ENCODE measurements at regions not wholly inside any gene's neighbourhood (a gene's known extent, or its start where the extent isn't known, plus 50 kb on each side); places are given as distances from the start of the nearest gene placed in this dataset.

DNA sequence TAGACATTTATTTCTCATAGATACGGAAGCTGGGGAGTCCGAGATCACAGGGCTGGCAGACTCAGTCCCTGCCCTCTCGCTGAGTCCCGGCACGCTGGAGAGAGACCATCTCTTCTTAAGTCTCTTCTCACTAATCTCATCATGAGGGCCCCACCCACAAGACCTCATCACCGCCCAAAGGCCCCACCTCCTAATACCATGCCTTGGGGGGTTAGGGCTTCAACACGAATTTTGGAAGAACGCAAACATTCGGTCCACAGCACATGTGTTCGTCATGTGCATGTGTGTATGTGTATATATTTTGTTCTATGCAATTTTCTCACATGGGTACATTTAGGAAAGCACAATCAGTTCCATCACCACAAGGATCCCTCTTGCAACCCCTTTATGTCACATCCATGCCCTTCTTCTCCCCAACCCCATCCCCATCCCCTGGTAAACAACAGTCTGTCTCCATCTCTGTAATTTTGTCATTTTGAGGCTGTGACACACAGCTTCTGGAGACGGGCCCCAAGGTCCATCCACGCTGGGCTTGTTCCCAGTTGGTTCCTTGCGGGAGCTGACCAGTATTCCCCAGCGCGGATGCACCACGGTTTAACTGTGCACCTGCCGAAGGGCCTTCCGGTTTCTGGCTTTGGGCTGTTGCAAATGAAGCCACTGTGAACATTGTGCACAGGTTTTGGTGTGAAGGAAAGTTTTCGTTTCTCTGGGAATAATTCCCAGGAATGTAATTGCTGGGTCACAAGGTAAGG is 317.5 kb upstream of the DIO3 start (continued):
- no peak for TF ChIP-seq IRF3 (IDR thresholded peaks at IDR 0.05; ENCODE audit: low read depth, low read length)
- TF ChIP-seq NRF1 (IDR thresholded peaks at IDR 0.05; ENCODE audit: low read depth, low read length): no peak
- no peak for TF ChIP-seq TAF1 (IDR thresholded peaks at IDR 0.05; ENCODE audit: borderline replicate concordance, low read depth, low read length)

GRCh38 chr14:101246894-101247841 is 314.1 kb upstream of the DIO3 start:
- Histone ChIP-seq H3K9ac (no peak overlapping the region), H3K79me2 (ENCODE audit: insufficient read depth) (no peaks in the 10 kb centered on the region), H3K9me3 (no peaks in the 10 kb centered on the region), H3K9me2 (no peaks in the 10 kb centered on the region), H3K27ac (ENCODE audit: low read depth in 2 of 2, low read length in 1 of 2) (no peak overlapping the region), H2AFZ (ENCODE audit: low read depth) (no peak overlapping the region), H3K27me3 (ENCODE audit: insufficient read depth) (no peaks in the 10 kb centered on the region), H4K20me1 (ENCODE audit: insufficient read depth) (no peaks in the 10 kb centered on the region), H3F3A (replicated peaks; ENCODE audit: insufficient read depth) (no peaks in the 10 kb centered on the region), H3K4me3 (ENCODE audit: low read depth in 2 of 2, low read length in 1 of 2) (no peak overlapping the region), H3K4me2 (no peak overlapping the region), H3K36me3 (replicated peaks in 1 of 2; ENCODE audit: control insufficient read depth in 1 of 2, insufficient read depth in 2 of 2, low read length in 1 of 2) (no peaks in the 10 kb centered on the region), H3K4me1 (ENCODE audit: control insufficient read depth in 1 of 2, insufficient read depth in 2 of 2, low read depth in 1 of 2, low read length in 1 of 2) (no peaks in the 10 kb centered on the region; a peak in 1 of 4 replicates)
- ChIA-PET POLR2A (no interaction called here), CTCF (no interaction called here)
- WGBS (ENCODE audit: low lambda C conversion rate): 69% methylated on average over 23 of the region's 26 CpGs
- peak; percentile 12 for DNase-seq
- no peak for TF ChIP-seq NRF1 (IDR thresholded peaks at IDR 0.05; ENCODE audit: low read depth, low read length)
- TF ChIP-seq YY1 (IDR thresholded peaks at IDR 0.05; ENCODE audit: low read depth): no peak
- no peak for TF ChIP-seq GATA2 (CRISPR knock-in tag; IDR thresholded peaks at IDR 0.05)
- no peak for TF ChIP-seq MXI1 (IDR thresholded peaks at IDR 0.05; ENCODE audit: low read depth, low read length)
- TF ChIP-seq SMC3 (IDR thresholded peaks at IDR 0.05; ENCODE audit: low read depth, low read length): no peak
- TF ChIP-seq GABPA (IDR thresholded peaks at IDR 0.05; ENCODE audit: low read depth): no peak
- no peak for TF ChIP-seq PBX3 (IDR thresholded peaks at IDR 0.05)
- TF ChIP-seq POLR2AphosphoS5 (IDR thresholded peaks at IDR 0.05; ENCODE audit: low read depth, low read length): no peak
- TF ChIP-seq RXRA (IDR thresholded peaks at IDR 0.05; ENCODE audit: borderline replicate concordance, low read depth): no peak
- TF ChIP-seq EP300 (IDR thresholded peaks at IDR 0.05; ENCODE audit: borderline replicate concordance in 1 of 2, low read depth in 1 of 2, low read length in 1 of 2): no peak
- TF ChIP-seq, protein P1, sequence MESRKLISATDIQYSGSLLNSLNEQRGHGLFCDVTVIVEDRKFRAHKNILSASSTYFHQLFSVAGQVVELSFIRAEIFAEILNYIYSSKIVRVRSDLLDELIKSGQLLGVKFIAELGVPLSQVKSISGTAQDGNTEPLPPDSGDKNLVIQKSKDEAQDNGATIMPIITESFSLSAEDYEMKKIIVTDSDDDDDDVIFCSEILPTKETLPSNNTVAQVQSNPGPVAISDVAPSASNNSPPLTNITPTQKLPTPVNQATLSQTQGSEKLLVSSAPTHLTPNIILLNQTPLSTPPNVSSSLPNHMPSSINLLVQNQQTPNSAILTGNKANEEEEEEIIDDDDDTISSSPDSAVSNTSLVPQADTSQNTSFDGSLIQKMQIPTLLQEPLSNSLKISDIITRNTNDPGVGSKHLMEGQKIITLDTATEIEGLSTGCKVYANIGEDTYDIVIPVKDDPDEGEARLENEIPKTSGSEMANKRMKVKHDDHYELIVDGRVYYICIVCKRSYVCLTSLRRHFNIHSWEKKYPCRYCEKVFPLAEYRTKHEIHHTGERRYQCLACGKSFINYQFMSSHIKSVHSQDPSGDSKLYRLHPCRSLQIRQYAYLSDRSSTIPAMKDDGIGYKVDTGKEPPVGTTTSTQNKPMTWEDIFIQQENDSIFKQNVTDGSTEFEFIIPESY (IDR thresholded peaks at IDR 0.05; ENCODE audit: borderline replicate concordance, low read depth): no peak
- no peak for TF ChIP-seq TEAD4 (IDR thresholded peaks at IDR 0.05; ENCODE audit: borderline replicate concordance, insufficient read depth)
- TF ChIP-seq RFX5 (IDR thresholded peaks at IDR 0.05; ENCODE audit: low read length): no peak
- TF ChIP-seq TCF12 (IDR thresholded peaks at IDR 0.05): no peak
- no peak for TF ChIP-seq CHD2 (IDR thresholded peaks at IDR 0.05; ENCODE audit: low read length, partially characterized antibody)
- TF ChIP-seq JUND (IDR thresholded peaks at IDR 0.05): no peak
- no peak for TF ChIP-seq TAF1 (IDR thresholded peaks at IDR 0.05; ENCODE audit: borderline replicate concordance, low read depth, low read length)
- no peak for TF ChIP-seq USF2 (IDR thresholded peaks at IDR 0.05; ENCODE audit: borderline replicate concordance, low read depth, low read length)
- TF ChIP-seq EZH2phosphoT487 (IDR thresholded peaks at IDR 0.05; ENCODE audit: borderline replicate concordance, low read depth): no peak

Data from SK-N-SH (cell line).